Astrocyte (in vitro differentiated cells and primary cell): ENCODE measurements at regions not wholly inside any gene's neighbourhood (a gene's known extent, or its start where the extent isn't known, plus 50 kb on each side); places are given as distances from the start of the nearest gene placed in this dataset.

Experiments used
- CTCF ChIP-seq: IDR thresholded peaks from 2 replicates; pipeline ENCODE4 v1.5.1; 2011; ENCODE audit warnings: low read depth, mild to moderate bottlenecking, inconsistent platforms, low read length, moderate library complexity; ENCODE audit not compliant: insufficient read depth
- EZH2 ChIP-seq: IDR thresholded peaks from 2 replicates; pipeline ENCODE4 v1.6.1; 2012; ENCODE audit warnings: mild to moderate bottlenecking, low read length, inconsistent platforms; ENCODE audit not compliant: insufficient read depth

GRCh38 chr14:40909906-40910305 lies 696.8 kb upstream of the LRFN5 start:
- TF ChIP-seq EZH2 (no peak), CTCF (no peak)
